ENCODE measurements at regions not wholly inside any gene's neighbourhood (a gene's known extent, or its start where the extent isn't known, plus 50 kb on each side); places are given as distances from the start of the nearest gene placed in this dataset.

- no peaks in the 10 kb centered on the region for H3K9me3 ChIP-seq
- no peaks in the 10 kb centered on the region for H3K36me3 ChIP-seq
- TF ChIP-seq POLR2A (IDR thresholded peaks at IDR 0.05; ENCODE audit: low read depth) (no peak), EP300 (IDR thresholded peaks at IDR 0.05) (no peak), POLR2AphosphoS5 (IDR thresholded peaks at IDR 0.05) (no peak)
- TF ChIP-seq, protein P1, sequence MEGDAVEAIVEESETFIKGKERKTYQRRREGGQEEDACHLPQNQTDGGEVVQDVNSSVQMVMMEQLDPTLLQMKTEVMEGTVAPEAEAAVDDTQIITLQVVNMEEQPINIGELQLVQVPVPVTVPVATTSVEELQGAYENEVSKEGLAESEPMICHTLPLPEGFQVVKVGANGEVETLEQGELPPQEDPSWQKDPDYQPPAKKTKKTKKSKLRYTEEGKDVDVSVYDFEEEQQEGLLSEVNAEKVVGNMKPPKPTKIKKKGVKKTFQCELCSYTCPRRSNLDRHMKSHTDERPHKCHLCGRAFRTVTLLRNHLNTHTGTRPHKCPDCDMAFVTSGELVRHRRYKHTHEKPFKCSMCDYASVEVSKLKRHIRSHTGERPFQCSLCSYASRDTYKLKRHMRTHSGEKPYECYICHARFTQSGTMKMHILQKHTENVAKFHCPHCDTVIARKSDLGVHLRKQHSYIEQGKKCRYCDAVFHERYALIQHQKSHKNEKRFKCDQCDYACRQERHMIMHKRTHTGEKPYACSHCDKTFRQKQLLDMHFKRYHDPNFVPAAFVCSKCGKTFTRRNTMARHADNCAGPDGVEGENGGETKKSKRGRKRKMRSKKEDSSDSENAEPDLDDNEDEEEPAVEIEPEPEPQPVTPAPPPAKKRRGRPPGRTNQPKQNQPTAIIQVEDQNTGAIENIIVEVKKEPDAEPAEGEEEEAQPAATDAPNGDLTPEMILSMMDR (IDR thresholded peaks at IDR 0.05): no peak
- peak; percentile 66 for DNase-seq (ENCODE audit: extremely low spot score)
- intact Hi-C loops (cut with DNase I): no loop called here
- H3K4me1 ChIP-seq: peaks cover 0 to 5% (median 0%) of the 10 kb centered on the region in 4 donors
- H3K4me3 ChIP-seq: no peak overlapping the region
- 74% methylated on average over 5 of the region's 5 CpGs for WGBS
- no peaks in the 10 kb centered on the region for H3K27me3 ChIP-seq
- no peak overlapping the region for H3K27ac ChIP-seq (replicated peaks in 1 of 4)
Measured at GRCh38 chr1:173341307-173341706, 134.2 kb upstream of the TNFSF4 start.

DNA sequence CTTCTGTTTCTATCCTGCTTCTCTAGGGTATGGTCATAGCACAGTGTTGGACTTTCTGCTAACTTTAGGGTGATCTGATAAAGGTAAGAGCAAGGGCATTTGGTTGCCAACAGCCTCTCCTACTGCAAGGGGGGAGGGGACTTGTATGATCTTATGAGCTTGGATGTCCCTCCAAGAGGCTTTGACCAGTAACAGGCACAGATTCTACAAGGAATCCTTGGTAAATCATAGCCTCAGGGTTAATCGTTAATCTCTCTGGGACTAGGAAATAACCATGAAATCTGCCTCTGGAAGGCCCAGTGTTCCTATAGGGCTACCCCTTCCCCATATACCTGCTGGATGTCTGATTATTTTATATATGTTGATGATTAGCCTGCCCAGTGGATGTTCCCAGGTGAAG is 134.8 kb upstream of the TNFSF4 start:
- intact Hi-C loops (cut with DNase I): no loop called here
- TF ChIP-seq EP300 (IDR thresholded peaks at IDR 0.05): no peak
- TF ChIP-seq, protein P1 (IDR thresholded peaks at IDR 0.05): no peak
- no peak for TF ChIP-seq POLR2AphosphoS5 (IDR thresholded peaks at IDR 0.05)
- TF ChIP-seq POLR2A (IDR thresholded peaks at IDR 0.05; ENCODE audit: low read depth): no peak
- Histone ChIP-seq H3K4me1 (peaks cover 0 to 5% (median 0%) of the 10 kb centered on the region in 4 donors), H3K27ac (replicated peaks in 1 of 4) (no peak overlapping the region), H3K36me3 (no peaks in the 10 kb centered on the region), H3K9me3 (no peaks in the 10 kb centered on the region), H3K27me3 (no peaks in the 10 kb centered on the region), H3K4me3 (no peak overlapping the region)
- WGBS: 100% methylated on average over 1 of the region's 1 CpG
- no peak for DNase-seq (ENCODE audit: extremely low spot score)

DNA sequence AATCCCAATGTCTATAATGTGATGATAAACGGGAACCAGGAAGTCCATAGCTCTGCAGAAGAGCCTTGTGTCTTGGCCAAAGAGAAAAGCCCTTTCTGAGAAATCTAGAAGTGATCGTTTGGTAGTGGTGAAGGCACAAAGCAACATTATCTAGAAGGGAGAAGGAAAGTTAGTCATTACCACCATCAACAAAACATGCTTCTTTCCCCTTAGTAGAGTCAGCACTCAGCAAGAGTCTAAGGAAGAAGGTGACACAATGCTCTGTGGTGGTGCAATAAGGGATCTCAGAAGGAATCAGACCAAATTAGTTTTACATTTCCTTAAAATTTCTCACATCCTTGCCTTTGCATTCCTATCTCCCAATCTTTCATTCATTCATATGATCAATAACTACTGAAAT is 134.4 kb upstream of the PRDX6 start:
- H3K36me3 ChIP-seq: no peaks in the 10 kb centered on the region
- H3K4me3 ChIP-seq: no peak overlapping the region
- 85% methylated on average over 2 of the region's 2 CpGs for WGBS
- intact Hi-C loops (cut with DNase I): no loop called here
- H3K27me3 ChIP-seq: no peaks in the 10 kb centered on the region
- peaks cover 0 to 5% (median 0%) of the 10 kb centered on the region in 4 donors for H3K4me1 ChIP-seq
- no peak for TF ChIP-seq EP300 (IDR thresholded peaks at IDR 0.05)
- no peak for TF ChIP-seq POLR2A (IDR thresholded peaks at IDR 0.05; ENCODE audit: low read depth)
- TF ChIP-seq, protein P1 (IDR thresholded peaks at IDR 0.05): no peak
- no peak for TF ChIP-seq POLR2AphosphoS5 (IDR thresholded peaks at IDR 0.05)
- peak; percentile 37 for DNase-seq (ENCODE audit: extremely low spot score)
- no peaks in the 10 kb centered on the region for H3K9me3 ChIP-seq
- no peak overlapping the region for H3K27ac ChIP-seq (replicated peaks in 1 of 4)

GRCh38 chr1:173344034-173344743 is 132.9 kb upstream of the PRDX6 start:
- H3K9me3 ChIP-seq: no peaks in the 10 kb centered on the region
- no peak overlapping the region for H3K4me3 ChIP-seq
- no peak overlapping the region for H3K27ac ChIP-seq (replicated peaks in 1 of 4)
- TF ChIP-seq, protein P1 (IDR thresholded peaks at IDR 0.05): no peak
- no peak for TF ChIP-seq EP300 (IDR thresholded peaks at IDR 0.05)
- no peak for DNase-seq (ENCODE audit: extremely low spot score)
- 90% methylated on average over 4 of the region's 4 CpGs for WGBS
- peaks cover 0 to 5% (median 0%) of the 10 kb centered on the region in 4 donors for H3K4me1 ChIP-seq
- intact Hi-C loops (cut with DNase I): no loop called here
- H3K27me3 ChIP-seq: no peaks in the 10 kb centered on the region
- H3K36me3 ChIP-seq: no peaks in the 10 kb centered on the region
